ENCODE measurements at regions not wholly inside any gene's neighbourhood (a gene's known extent, or its start where the extent isn't known, plus 50 kb on each side); places are given as distances from the start of the nearest gene placed in this dataset.

GRCh38 chr13:74423434-74423833 lies 289.2 kb upstream of the KLF12 start:
- no peak for TF ChIP-seq POLR2AphosphoS5 (IDR thresholded peaks at IDR 0.05)
- TF ChIP-seq CTCF (IDR thresholded peaks at IDR 0.05): no peak
- no peak for TF ChIP-seq POLR2A (IDR thresholded peaks at IDR 0.05)
